SK-N-SH treated with all-trans-retinoic acid at 6 μM for 48 hours (cell line): ENCODE measurements at regions not wholly inside any gene's neighbourhood (a gene's known extent, or its start where the extent isn't known, plus 50 kb on each side); places are given as distances from the start of the nearest gene placed in this dataset.

Source experiments
- ATAC-seq: fragments of 200-7000 bp; cut with Tn5 transposase; 3 replicates; pipeline ENCODE4 v1.9.1; 2020; ENCODE audit warnings: mild to moderate bottlenecking, moderate library complexity
- ARNTL ChIP-seq: fragments of 450-650 bp; formaldehyde crosslinking; IDR thresholded peaks from 2 replicates; pipeline ENCODE4 v1.5.0; 2020; ENCODE audit warnings: low read depth, mild to moderate bottlenecking, moderate library complexity, borderline replicate concordance
- BACH2 ChIP-seq: fragments of 250-450 bp; sonication (Bioruptor Pico); IDR thresholded peaks from 2 replicates; pipeline ENCODE4 v1.9.0; 2021; ENCODE audit warnings: mild to moderate bottlenecking, borderline replicate concordance
- CSDC2 ChIP-seq: fragments of 250-450 bp; sonication (Bioruptor Pico); IDR thresholded peaks from 2 replicates; pipeline ENCODE4 v1.5.0; 2020; ENCODE audit warnings: mild to moderate bottlenecking, moderate library complexity
- CSRNP3 ChIP-seq: fragments of 250-450 bp; sonication (Bioruptor Pico); IDR thresholded peaks from 2 replicates; pipeline ENCODE4 v1.5.1; 2021; ENCODE audit warnings: mild to moderate bottlenecking, moderate library complexity
- ESRRG ChIP-seq: fragments of 250-450 bp; sonication (Bioruptor Pico); IDR thresholded peaks from 2 replicates; pipeline ENCODE4 v1.6.1; 2021; ENCODE audit warnings: mild to moderate bottlenecking
- GLIS3 ChIP-seq: fragments of 250-450 bp; sonication (Bioruptor Pico); IDR thresholded peaks from 2 replicates; pipeline ENCODE4 v1.5.0; 2020; ENCODE audit warnings: mild to moderate bottlenecking, moderate library complexity
- OSR1 ChIP-seq: fragments of 250-450 bp; sonication (Bioruptor Pico); IDR thresholded peaks from 2 replicates; pipeline ENCODE4 v1.8.0; 2022; ENCODE audit warnings: moderate library complexity, mild to moderate bottlenecking, inconsistent platforms
- PATZ1 ChIP-seq: fragments of 250-450 bp; sonication (Bioruptor Pico); IDR thresholded peaks from 2 replicates; pipeline ENCODE4 v1.8.0; 2020; ENCODE audit warnings: mild to moderate bottlenecking, moderate library complexity, borderline replicate concordance
- POU6F1 ChIP-seq: fragments of 250-450 bp; sonication (Bioruptor Pico); IDR thresholded peaks from 2 replicates; pipeline ENCODE4 v1.8.0; 2021; ENCODE audit warnings: low read depth, mild to moderate bottlenecking, moderate library complexity, borderline replicate concordance
- PPARA ChIP-seq: fragments of 250-450 bp; sonication (Bioruptor Pico); IDR thresholded peaks from 2 replicates; pipeline ENCODE4 v1.5.0; 2020; ENCODE audit warnings: mild to moderate bottlenecking, borderline replicate concordance
- RARB ChIP-seq: fragments of 250-450 bp; sonication (Bioruptor Pico); IDR thresholded peaks from 2 replicates; pipeline ENCODE4 v1.8.0; 2021; ENCODE audit warnings: mild to moderate bottlenecking, moderate library complexity
- TCF4 ChIP-seq: fragments of 250-450 bp; sonication (Bioruptor Pico); IDR thresholded peaks from 2 replicates; pipeline ENCODE4 v1.8.0; 2021; ENCODE audit warnings: mild to moderate bottlenecking, moderate library complexity, borderline replicate concordance
- TOX ChIP-seq: fragments of 250-450 bp; sonication (Bioruptor Pico); IDR thresholded peaks from 2 replicates; pipeline ENCODE4 v1.8.0; 2021; ENCODE audit warnings: mild to moderate bottlenecking, moderate library complexity, borderline replicate concordance
- ZFP3 ChIP-seq: fragments of 250-450 bp; sonication (Bioruptor Pico); IDR thresholded peaks from 2 replicates; pipeline ENCODE4 v1.5.0; 2020; ENCODE audit warnings: mild to moderate bottlenecking, moderate library complexity
- ZNF565 ChIP-seq: fragments of 450-650 bp; formaldehyde crosslinking; conservative IDR thresholded peaks from 2 replicates; pipeline ENCODE4 v1.5.0; 2020; ENCODE audit warnings: low read depth, mild to moderate bottlenecking, moderate library complexity
- ZNF70 ChIP-seq: fragments of 450-650 bp; formaldehyde crosslinking; IDR thresholded peaks from 2 replicates; pipeline ENCODE4 v1.5.0; 2020; ENCODE audit warnings: mild to moderate bottlenecking, moderate library complexity
- ZNF8 ChIP-seq: fragments of 450-650 bp; formaldehyde crosslinking; IDR thresholded peaks from 2 replicates; pipeline ENCODE4 v1.5.0; 2020; ENCODE audit warnings: mild to moderate bottlenecking, moderate library complexity
- TF ChIP-seq, protein P1 (sequence below): fragments of 250-450 bp; sonication (Bioruptor Pico); IDR thresholded peaks from 2 replicates; pipeline ENCODE4 v1.5.0; 2020; ENCODE audit warnings: mild to moderate bottlenecking, moderate library complexity
- TF ChIP-seq, protein P2 (sequence below): fragments of 250-450 bp; sonication (Bioruptor Pico); IDR thresholded peaks from 2 replicates; pipeline ENCODE4 v1.5.1; 2020; ENCODE audit warnings: low read depth, mild to moderate bottlenecking, moderate library complexity

DNA sequence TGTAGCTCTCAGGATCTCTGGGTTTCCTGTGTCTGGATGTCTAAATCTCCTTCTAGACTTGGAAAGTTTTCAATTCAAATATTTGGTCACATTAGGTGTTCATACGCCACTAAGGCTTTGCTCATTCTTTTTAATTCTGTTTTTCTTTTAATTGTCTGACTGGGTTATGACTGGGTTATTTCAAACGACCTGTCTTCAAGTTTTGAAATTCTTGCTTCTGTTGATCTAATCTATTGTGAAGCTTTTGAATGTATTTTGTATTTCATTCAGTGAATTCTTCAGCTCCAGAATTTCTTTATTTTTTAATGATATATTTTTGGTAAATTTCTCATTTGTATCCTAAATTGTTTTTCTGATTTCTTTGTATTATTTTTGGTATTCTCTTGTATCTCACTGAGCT, 81.0 kb upstream of the PCDH10 start:
- TF ChIP-seq OSR1 (CRISPR knock-in tag), result no peak
- no peak for TF ChIP-seq PPARA (CRISPR knock-in tag)
- TF ChIP-seq ZNF70 (CRISPR knock-in tag), result no peak
- TF ChIP-seq, protein P1, sequence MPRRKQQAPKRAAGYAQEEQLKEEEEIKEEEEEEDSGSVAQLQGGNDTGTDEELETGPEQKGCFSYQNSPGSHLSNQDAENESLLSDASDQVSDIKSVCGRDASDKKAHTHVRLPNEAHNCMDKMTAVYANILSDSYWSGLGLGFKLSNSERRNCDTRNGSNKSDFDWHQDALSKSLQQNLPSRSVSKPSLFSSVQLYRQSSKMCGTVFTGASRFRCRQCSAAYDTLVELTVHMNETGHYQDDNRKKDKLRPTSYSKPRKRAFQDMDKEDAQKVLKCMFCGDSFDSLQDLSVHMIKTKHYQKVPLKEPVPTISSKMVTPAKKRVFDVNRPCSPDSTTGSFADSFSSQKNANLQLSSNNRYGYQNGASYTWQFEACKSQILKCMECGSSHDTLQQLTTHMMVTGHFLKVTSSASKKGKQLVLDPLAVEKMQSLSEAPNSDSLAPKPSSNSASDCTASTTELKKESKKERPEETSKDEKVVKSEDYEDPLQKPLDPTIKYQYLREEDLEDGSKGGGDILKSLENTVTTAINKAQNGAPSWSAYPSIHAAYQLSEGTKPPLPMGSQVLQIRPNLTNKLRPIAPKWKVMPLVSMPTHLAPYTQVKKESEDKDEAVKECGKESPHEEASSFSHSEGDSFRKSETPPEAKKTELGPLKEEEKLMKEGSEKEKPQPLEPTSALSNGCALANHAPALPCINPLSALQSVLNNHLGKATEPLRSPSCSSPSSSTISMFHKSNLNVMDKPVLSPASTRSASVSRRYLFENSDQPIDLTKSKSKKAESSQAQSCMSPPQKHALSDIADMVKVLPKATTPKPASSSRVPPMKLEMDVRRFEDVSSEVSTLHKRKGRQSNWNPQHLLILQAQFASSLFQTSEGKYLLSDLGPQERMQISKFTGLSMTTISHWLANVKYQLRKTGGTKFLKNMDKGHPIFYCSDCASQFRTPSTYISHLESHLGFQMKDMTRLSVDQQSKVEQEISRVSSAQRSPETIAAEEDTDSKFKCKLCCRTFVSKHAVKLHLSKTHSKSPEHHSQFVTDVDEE (CRISPR knock-in tag), result no peak
- TF ChIP-seq, protein P2, sequence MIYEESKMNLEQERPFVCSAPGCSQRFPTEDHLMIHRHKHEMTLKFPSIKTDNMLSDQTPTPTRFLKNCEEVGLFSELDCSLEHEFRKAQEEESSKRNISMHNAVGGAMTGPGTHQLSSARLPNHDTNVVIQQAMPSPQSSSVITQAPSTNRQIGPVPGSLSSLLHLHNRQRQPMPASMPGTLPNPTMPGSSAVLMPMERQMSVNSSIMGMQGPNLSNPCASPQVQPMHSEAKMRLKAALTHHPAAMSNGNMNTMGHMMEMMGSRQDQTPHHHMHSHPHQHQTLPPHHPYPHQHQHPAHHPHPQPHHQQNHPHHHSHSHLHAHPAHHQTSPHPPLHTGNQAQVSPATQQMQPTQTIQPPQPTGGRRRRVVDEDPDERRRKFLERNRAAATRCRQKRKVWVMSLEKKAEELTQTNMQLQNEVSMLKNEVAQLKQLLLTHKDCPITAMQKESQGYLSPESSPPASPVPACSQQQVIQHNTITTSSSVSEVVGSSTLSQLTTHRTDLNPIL, result no peak
- TF ChIP-seq GLIS3 (CRISPR knock-in tag), result no peak
- TF ChIP-seq POU6F1, result no peak
- TF ChIP-seq ZNF565 (CRISPR knock-in tag), result no peak
- TF ChIP-seq TOX, result no peak
- TF ChIP-seq BACH2, result no peak
- no peak for TF ChIP-seq CSRNP3 (CRISPR knock-in tag)
- no peak for TF ChIP-seq RARB (CRISPR knock-in tag)
- no peak for TF ChIP-seq ARNTL
- no peak for TF ChIP-seq TCF4 (CRISPR knock-in tag)
- no peak for TF ChIP-seq ZNF8
- TF ChIP-seq PATZ1, result no peak
- TF ChIP-seq ESRRG (CRISPR knock-in tag), result no peak
- no peak for ATAC-seq

- ATAC-seq, result no peak
- TF ChIP-seq CSDC2 (no peak), ESRRG (CRISPR knock-in tag) (no peak), BACH2 (no peak), POU6F1 (no peak), ZNF565 (CRISPR knock-in tag) (no peak), RARB (CRISPR knock-in tag) (no peak), PPARA (CRISPR knock-in tag) (no peak), TOX (no peak), ZNF70 (CRISPR knock-in tag) (no peak), GLIS3 (CRISPR knock-in tag) (no peak), ZFP3 (CRISPR knock-in tag) (no peak), PATZ1 (no peak)
- TF ChIP-seq, protein P2, result no peak
- TF ChIP-seq, all 23 proteins: peak for 0
These were observed 67.8 kb upstream of the PCDH10 start for GRCh38 chr4:133081246-133081645.
